GM19468 (cell line): ENCODE measurements at regions not wholly inside any gene's neighbourhood (a gene's known extent, or its start where the extent isn't known, plus 50 kb on each side); places are given as distances from the start of the nearest gene placed in this dataset.
"Not testable (repeated sequence)": the region's sequence is repeated elsewhere in the genome, so short reads cannot be mapped to it uniquely, and the experiment has no call there.

Experiments used
- ATAC-seq: cut with Tn5 transposase; IDR thresholded peaks from one replicate; pipeline ENCODE4 v1.9.1; 2021; ENCODE audit warnings: mild to moderate bottlenecking, moderate library complexity, moderate number of reproducible peaks; ENCODE audit not compliant: unreplicated experiment; ENCODE audit errors: extremely low read depth

DNA sequence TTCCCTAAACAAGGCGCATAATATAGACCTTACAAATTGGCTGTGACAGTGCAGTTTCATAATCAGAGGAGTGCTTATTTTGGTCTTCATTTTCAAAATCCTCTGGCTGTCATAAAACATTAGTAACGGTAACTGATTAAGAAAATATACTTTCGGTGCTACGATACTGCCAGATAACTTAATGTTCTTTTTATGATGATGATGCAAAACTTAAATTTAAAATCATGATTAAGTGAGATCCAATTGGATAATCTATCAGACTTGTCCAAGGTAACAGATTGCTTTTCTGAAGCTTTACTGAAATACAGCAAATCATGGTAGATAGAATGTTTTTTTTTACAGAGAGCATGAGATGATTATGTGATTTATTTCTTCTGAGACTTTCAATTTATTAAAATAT is 364.2 kb upstream of the CNTN3 start:
- ATAC-seq, result no peak

GRCh38 chr3:74985028-74985904 is 370.8 kb upstream of the CNTN3 start:
- not testable (repeated sequence) for ATAC-seq

DNA sequence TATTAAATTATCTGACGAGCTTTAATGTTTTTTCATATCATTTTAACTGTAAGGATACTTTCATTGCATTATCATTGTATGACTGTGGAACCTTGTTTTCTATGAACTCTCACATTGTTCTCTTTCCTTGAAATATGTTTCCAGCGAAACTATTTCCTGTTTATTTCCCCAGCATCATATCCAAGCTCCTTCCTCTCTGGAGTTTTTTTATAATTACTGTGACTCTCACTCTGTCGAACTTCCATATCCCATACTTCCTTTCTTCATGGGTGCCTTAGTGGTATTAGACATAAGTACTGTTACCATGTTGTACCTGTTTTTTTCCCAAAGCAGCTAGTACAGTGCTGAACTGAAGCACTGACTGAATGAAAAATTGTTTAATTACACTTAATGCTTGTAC is 373.6 kb upstream of the CNTN3 start:
- ATAC-seq, result no peak

DNA sequence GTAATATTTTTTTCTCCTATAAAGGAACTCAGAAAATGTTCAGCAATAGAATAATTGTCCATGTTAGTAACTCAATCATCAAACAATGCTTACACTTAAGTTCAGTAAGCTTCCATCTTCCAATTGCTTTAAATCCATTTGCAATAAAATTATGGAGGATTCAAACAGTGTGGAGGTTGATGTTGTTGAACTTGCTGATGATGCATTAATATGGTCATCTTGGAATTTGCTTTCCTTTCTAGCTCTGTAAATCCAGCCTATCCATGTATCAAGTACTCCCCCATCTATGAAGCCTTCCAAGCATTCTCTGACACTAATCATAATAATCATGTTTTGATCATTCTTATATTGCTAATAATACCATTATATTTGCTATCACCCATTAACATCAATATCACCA is 378.4 kb upstream of the CNTN3 start:
- ATAC-seq, result no peak

DNA sequence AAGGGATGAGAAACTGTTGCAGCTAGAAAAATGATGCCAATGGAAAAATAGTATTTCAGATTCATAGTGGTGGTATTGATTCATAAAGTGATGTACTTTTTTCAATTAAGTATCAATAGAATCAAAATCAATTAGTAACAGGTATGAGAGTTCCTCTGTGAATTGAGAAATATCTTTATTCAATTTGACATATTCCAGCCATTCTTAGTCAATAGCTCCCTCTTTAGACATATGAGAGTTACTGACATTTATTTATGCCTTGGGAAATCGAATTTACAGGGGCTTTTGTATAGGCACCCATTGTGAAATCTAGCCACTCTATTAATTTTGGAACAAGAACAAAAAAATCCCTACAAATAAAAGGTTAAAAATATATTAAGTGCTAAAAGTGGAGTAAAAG is 386.9 kb upstream of the CNTN3 start:
- no peak for ATAC-seq

GRCh38 chr3:75012791-75013331 is 398.4 kb upstream of the CNTN3 start:
- ATAC-seq, result no peak

DNA sequence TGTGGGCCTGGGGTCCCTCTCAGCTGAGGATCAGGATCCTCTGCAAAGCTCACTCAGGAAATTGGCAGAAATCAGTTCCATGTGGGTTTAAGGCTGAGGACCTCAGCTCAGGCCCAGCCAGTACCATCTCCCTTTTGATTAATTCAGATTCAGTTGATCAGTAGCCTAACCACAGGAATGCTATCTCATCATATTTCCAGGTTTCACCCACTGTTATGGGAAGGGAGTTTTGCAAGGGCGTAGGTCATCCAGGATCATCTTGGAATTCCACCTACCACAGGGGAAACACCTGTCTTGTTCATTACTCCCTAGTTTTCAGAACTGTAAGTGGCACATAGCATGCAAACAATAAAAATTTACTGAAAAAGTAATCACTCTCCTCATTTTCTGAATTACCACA is 399.5 kb upstream of the CNTN3 start:
- ATAC-seq, result no peak

DNA sequence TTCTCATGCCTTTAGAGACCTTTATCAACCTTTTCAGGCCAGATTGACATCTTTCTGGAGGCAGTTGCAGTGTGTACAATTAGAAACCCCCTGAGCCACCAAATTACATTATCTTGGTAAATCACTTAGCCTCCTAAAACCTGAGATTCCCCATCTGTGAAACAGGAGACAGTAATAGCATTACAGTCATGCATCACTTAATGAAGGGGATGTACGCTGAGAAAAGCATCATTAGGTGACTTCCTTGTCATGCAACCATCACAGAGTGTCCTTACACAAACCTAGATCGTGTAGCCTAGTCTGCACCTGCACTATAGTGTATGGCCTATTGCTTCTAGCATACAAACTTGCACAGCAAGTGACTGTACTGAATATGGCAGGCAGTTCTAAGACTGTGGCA is 400.8 kb upstream of the CNTN3 start:
- no peak for ATAC-seq

DNA sequence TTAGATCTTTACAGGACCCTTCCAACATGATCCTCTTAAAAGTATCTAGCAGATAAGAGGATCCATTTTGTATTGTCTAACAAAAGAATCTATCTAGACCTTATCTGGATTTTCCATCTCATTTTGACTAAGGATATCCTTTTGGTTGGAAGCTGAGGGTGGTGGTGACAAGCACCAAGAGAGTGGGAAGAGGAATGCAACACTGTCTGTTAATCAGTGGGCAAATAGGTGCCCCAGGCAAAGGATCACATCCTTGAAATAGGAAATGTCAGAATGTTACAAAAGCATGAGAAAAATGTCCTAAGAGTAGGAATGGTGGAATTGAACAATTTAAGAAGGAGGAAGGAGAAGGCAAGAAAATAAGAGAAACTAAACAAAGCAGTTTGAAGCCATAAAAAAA is 420.7 kb upstream of the CNTN3 start:
- no peak for ATAC-seq

GRCh38 chr3:75042941-75043340 is 428.5 kb upstream of the CNTN3 start:
- ATAC-seq, result no peak

- no peak for ATAC-seq
Measured at GRCh38 chr3:75048650-75049049, 434.2 kb upstream of the CNTN3 start.

DNA sequence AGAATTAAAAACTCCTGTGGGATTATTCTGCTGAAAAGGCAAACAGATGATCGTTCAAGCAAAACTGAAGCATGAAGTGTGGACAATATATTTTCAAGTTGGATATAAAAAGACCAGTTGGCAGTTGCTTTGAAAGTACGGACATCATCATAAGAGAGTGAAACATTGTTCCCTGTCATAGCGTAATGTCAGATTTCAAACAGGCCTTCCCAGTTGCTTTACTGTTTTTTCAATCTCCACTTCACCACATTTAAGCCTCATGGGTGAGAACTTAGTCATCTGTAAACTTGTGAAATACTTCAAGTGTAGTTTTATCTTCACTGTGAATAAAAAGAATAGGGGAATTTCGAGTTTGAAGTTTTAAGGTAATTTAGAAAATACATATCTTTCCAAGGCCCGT is 435.1 kb upstream of the CNTN3 start:
- ATAC-seq, result no peak

DNA sequence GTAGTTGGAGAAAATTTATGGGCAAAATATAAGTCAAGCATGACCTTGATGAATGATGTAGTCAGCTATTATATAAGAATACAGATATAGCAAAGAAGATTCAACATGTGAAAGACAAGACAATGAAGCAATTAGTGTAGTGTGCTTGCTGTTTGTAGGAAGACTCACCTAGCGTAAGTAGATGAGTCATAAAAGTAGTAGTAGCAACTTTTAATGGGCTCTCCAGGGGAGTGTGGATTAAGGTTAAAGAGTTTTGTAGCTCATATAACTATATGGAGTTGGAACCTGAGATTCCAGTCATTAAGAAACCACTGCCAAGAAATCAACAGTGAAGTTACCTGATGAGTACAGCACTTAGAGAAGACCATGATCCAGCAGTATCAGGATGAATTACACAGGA is 444.7 kb upstream of the CNTN3 start:
- no peak for ATAC-seq

DNA sequence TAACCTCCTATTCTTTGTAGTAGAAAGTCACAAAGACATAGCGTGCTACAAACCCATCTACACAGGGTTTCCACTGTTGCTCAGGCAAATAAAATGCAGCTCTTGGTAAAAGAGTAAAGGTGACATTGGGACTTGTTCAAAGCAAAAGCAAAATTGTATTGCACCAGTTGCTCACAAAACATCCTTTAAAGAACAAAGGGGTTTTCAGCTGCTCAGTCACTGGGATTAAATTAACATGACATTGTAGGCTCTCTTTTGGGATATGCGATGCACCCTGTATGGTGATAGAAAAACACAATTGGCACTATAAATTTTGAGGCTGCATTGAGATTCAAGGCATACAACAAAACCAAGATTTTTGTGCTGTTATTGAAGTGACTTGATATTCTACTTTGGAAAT is 447.3 kb upstream of the CNTN3 start:
- no peak for ATAC-seq

DNA sequence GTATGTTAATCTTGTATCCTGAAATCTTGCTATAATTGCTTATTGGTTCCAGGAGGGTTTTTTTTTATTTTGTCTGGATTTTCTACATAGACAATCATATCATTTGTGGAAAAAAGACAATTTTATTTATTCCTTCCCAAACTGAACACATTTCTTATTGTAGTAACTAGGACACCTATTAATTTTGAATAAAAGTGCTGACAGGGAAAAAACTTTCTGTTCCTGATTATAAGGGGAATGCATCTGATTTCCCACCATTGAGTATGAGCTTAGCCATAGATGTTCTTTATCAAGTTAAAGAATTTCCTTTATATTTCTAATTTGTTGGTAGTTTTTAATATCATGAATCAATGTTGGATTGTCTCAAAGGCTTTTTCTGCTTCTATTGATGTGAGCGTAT is 460.7 kb upstream of the CNTN3 start:
- no peak for ATAC-seq

DNA sequence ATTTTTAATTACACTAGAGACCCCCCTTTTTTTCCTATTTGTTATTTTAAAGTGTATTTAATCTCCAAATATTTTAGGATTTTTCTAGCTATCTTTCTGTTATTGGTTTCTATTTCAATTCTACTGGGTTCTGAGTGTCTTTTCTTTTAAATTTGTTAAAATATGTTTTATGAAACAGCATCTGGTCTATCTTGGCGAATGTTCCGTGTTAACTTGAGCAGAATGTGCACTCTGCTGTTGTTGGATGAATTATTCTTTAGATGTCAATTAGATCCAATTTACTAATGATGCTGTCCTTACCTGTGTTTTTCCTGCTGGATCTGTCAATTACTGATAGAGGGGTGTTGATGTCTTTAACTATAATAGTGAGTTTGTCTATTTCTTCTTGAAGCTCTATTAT is 462.0 kb upstream of the CNTN3 start:
- no peak for ATAC-seq

DNA sequence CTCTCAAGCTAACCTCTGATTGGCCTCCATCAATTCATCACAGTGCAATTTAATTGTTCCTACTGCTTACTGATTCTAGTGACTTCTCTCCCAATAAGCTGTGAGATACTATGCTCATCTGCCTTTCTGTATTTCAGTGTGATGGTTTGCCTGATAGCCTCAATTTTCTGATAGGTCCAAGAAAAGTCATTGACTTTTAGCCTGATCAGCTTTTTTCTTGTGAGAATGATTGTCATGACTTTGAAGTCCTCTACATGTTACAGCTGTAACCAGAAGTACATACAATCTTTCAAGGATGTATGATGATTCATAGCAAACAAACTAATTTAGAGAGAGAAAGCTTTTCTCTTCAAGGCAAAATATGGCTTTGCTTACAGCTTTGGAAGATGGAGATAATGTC is 463.8 kb upstream of the CNTN3 start:
- no peak for ATAC-seq

DNA sequence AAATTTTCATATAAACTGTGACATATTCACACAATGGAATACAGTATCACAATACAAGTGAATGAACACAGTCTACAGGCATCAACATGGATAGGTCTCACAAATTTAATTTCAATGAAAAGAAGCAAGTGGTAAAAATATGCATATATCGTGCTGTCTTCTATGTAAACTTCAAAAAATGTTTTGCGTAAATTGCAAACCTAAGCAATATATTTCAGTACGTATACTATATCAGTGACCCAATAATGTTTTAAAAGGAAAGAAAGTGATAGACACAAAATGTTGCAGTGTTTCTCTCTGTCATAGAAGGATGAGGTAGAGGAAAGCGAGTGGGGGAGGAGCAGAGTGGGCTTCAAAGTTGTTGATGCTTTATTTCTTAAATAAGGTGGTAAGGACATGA is 468.4 kb upstream of the CNTN3 start:
- ATAC-seq, result no peak

DNA sequence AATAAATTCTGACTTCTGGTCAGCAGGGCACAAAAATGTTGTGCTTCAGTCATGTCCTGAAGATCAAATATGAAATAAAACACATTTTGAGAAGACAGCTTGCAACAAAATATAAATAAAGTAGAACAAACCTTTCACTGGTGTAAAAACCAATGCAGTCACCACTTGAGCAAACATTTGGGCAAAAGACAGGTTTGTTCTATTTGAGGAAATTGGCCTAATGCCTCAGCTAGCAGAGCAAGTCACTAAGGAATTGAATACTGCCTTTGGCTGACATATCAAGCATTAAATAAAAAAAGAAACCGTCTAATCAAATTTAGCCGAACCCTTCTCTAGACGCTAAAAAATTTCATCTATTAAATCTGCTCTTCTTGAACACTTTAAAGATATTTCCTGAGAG is 475.4 kb upstream of the CNTN3 start:
- no peak for ATAC-seq

DNA sequence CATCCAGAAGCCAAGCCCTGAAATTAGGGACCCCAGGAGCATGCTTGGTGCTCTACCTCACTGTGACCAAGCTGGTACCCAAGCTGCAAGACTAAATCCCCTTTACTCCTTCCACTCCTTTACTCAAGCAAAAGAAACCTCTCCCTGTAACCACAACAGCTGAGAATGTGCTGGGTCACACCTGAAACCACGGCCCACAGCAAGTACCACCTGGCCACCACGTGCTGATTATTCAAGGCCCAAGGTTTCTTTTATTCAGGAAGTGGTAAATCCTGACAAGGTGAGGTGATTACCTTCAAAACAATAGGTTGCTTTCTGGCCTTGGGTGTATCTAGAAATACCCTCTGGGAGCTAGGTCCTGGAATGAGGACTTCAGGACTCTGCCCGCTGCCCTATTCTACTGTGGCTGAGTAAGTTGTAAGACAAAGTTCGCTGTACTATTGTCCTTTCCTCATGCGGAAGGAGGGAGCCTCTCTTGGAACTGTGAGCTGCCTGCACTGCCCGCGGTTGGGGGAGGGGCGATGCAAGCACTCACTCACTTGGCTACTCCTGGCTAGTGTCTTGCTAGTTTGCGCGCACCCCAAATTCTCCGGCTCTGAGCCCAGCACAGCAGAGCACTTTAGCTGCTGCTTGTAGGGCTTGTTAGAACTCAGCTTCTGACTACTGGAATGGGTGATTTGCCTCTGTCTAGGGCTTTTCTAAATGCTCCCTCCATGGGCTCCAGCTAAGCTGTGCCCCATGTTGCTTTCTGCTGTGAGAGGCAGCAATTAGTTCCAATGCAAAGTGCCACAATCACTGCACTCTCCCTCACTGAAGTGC is 487.1 kb upstream of the CNTN3 start:
- ATAC-seq, result no peak

GRCh38 chr3:75110741-75111140 is 496.3 kb upstream of the CNTN3 start:
- no peak for ATAC-seq
